Chondrocyte (in vitro differentiated cells): ENCODE measurements at regions not wholly inside any gene's neighbourhood (a gene's known extent, or its start where the extent isn't known, plus 50 kb on each side); places are given as distances from the start of the nearest gene placed in this dataset.

Source experiments
- DNase-seq: peaks from one replicate; pipeline ENCODE4 v3.0.0; 2021; ENCODE audit warnings: mixed read lengths, low spot score
- H3K27ac Mint-ChIP-seq: one replicate; pipeline ENCODE4 v1.8.0; 2021; ENCODE audit warnings: mild to moderate bottlenecking, moderate library complexity, mixed read lengths; ENCODE audit not compliant: unreplicated experiment
- H3K27me3 Mint-ChIP-seq: 2 replicates; pipeline ENCODE4 v1.8.0; 2021; ENCODE audit warnings: low read depth, mixed read lengths
- H3K36me3 Mint-ChIP-seq: 2 replicates; pipeline ENCODE4 v1.8.0; 2021; ENCODE audit warnings: low read depth, mixed read lengths
- H3K4me1 Mint-ChIP-seq: 2 replicates; pipeline ENCODE4 v1.8.0; 2021; ENCODE audit warnings: low read depth, mild to moderate bottlenecking, mixed read lengths
- H3K4me3 Mint-ChIP-seq: one replicate; pipeline ENCODE4 v1.8.0; 2021; ENCODE audit warnings: mild to moderate bottlenecking, moderate library complexity, mixed read lengths; ENCODE audit not compliant: unreplicated experiment
- H3K9me3 Mint-ChIP-seq: 2 replicates; pipeline ENCODE4 v1.8.0; 2021; ENCODE audit warnings: low read depth, mixed read lengths
- TF ChIP-seq, protein P1 (sequence below): fragments of 200-600 bp; sonication (generic); IDR thresholded peaks from 2 replicates; pipeline ENCODE4 v1.5.0; 2021; ENCODE audit warnings: antibody characterized with exemption, mild to moderate bottlenecking, moderate library complexity

DNA sequence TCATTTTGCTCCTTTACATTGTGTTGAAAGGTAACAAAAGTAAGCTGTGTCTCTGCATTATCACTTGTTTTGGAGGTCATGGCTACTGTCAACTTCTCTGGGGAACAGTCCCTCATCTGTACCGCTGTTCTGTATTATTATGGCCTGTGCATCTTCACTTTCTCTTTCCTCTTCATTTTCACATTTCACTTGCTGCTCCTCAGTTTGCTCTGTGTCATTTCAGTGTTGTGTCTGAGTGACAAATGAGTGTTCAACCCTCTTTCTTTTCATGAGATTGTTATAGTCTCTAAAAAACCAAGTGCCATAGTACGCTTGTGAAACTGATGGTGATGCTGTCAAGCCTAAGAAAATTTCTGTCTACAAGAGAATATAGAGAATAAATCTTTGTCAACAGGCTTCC is 122.0 kb upstream of the FER start:
- peaks cover 8% of the 10 kb centered on the region for H3K4me1 Mint-ChIP-seq
- no peaks in the 10 kb centered on the region for H3K27me3 Mint-ChIP-seq
- TF ChIP-seq, protein P1, sequence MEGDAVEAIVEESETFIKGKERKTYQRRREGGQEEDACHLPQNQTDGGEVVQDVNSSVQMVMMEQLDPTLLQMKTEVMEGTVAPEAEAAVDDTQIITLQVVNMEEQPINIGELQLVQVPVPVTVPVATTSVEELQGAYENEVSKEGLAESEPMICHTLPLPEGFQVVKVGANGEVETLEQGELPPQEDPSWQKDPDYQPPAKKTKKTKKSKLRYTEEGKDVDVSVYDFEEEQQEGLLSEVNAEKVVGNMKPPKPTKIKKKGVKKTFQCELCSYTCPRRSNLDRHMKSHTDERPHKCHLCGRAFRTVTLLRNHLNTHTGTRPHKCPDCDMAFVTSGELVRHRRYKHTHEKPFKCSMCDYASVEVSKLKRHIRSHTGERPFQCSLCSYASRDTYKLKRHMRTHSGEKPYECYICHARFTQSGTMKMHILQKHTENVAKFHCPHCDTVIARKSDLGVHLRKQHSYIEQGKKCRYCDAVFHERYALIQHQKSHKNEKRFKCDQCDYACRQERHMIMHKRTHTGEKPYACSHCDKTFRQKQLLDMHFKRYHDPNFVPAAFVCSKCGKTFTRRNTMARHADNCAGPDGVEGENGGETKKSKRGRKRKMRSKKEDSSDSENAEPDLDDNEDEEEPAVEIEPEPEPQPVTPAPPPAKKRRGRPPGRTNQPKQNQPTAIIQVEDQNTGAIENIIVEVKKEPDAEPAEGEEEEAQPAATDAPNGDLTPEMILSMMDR = no peak
- no peaks in the 10 kb centered on the region for H3K9me3 Mint-ChIP-seq
- no peaks in the 10 kb centered on the region for H3K36me3 Mint-ChIP-seq
- H3K27ac Mint-ChIP-seq = no peak overlapping the region
- DNase-seq = no peak
- no peak overlapping the region for H3K4me3 Mint-ChIP-seq

DNA sequence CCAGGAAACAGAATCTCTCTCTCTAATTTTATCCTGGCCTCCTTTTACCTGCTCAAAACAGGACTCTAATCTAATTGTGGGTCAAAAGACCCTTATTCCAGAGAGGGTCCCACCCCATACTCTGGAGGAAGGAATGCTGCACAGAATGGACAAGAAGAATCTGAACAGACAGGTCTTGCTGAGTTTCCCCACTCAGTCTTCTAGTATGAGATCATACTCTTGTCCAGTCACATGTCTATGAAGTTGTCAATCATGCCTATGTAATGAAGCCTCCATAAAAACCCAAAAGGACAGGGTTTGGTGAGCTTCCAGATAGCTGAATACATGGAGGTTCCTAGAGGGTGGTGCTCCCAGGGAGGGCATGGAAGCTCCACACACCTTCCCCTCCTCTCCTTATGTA is 123.9 kb upstream of the FER start:
- Mint-ChIP-seq H3K27me3 (no peaks in the 10 kb centered on the region), H3K36me3 (no peaks in the 10 kb centered on the region), H3K9me3 (no peaks in the 10 kb centered on the region), H3K4me3 (no peak overlapping the region), H3K27ac (no peak overlapping the region), H3K4me1 (peaks cover 5% of the 10 kb centered on the region)
- no peak for DNase-seq
- TF ChIP-seq, protein P1 = no peak

DNA sequence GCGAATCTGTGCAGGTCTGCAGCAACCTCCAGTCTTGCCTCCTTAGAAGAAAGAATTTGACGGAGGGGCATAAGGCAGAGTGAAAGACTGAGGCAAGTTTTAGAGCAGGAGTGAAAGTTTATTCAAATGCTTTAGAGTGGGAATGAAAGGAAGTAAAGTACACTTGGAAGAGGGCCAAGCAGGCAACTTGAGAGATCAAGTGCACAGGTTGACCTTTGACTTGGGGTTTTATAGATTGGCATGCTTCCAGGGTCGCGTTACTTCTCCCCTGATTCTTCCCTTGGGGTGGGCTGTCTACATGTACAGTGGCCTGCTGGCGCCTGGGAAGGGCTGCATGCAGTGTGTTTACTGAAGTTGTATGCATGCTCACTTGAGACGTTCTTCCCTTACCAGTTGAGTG is 127.2 kb upstream of the FER start:
- Mint-ChIP-seq H3K27me3 (no peaks in the 10 kb centered on the region), H3K27ac (no peak overlapping the region), H3K9me3 (no peaks in the 10 kb centered on the region), H3K4me3 (no peak overlapping the region), H3K4me1 (peaks cover 5% of the 10 kb centered on the region), H3K36me3 (no peaks in the 10 kb centered on the region)
- DNase-seq = no peak
- TF ChIP-seq, protein P1 = no peak

DNA sequence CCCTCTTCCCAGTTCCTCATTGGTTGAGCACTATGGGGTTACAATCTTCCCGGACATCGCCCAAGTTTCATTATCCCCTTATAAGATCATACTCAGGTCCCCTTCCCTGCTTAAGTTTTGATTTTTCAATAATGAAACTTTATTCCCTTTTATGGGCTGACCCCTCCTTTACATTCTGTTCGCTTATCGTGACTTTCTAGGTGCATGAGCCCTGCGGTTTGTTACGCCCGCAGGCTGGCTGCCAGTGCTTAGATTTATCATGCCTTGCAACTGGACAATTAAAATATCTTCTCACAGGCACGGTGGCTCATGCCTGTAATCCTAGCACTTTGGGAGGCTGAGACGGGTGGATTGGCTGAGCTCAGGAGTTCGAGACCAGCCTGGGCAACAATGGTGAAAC is 127.9 kb upstream of the FER start:
- Mint-ChIP-seq H3K4me1 (peaks cover 1% of the 10 kb centered on the region), H3K36me3 (no peaks in the 10 kb centered on the region), H3K27me3 (no peaks in the 10 kb centered on the region), H3K27ac (no peak overlapping the region), H3K4me3 (no peak overlapping the region), H3K9me3 (no peaks in the 10 kb centered on the region)
- DNase-seq = no peak
- TF ChIP-seq, protein P1 = no peak

DNA sequence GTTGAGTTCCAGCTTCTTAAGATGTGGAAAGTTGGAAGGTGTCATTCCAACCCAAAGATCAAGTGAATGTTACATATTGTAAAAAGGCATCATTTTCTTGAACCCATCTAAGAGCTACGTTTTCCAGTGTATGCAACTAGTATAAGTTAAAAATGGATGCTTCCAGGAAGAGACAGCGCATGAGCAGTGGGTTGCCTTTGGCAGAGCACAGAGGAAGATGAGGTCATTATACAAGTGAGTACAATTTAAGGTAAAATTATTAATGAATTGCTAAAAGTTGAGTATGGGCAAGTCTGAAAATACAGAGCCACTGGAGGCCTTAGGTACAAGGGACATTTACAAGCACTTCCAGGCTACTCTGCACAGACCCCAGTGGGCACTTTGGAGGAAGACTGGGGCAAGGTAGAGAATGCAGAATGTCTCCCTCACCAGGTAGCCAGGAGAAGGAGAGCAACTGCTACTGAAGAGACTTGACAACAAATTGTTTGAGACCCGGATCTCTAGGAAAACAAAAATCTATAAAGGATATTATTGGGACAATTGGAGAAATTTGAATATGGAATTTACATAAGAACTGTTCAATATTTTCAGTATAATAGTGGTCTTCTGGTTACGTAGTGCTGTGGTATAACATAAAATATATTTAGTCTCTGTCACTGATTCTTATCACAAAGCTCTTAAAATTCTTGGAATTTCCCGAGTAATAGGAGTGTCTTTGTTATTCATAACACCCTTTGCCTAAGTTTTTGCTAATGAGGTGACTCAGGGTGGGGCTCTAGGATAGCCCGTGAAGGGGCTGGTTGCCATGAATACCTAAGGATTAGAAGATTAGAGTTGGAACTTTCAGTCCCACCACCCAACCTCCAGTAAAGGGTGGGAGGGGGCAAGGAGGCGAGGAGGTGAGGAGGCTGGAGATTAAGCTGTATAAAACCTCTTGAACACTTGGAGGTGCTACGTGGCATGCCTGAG is 129.9 kb upstream of the FER start:
- Mint-ChIP-seq H3K27ac (no peak overlapping the region), H3K36me3 (no peaks in the 10 kb centered on the region), H3K4me3 (no peak overlapping the region), H3K27me3 (no peaks in the 10 kb centered on the region), H3K4me1 (no peaks in the 10 kb centered on the region), H3K9me3 (peaks cover 1% of the 10 kb centered on the region)
- DNase-seq = no peak
- TF ChIP-seq, protein P1 = no peak
